GM12891 (cell line): ENCODE measurements at regions not wholly inside any gene's neighbourhood (a gene's known extent, or its start where the extent isn't known, plus 50 kb on each side); places are given as distances from the start of the nearest gene placed in this dataset.

Source experiments
- DNase-seq: peaks from one replicate; pipeline ENCODE4 v3.0.0; 2011; ENCODE audit warnings: low spot score; ENCODE audit not compliant: insufficient read length
- FAIRE-seq: peaks from 2 replicates; lab custom pipeline; 2011; peaks lifted over from hg19 to GRCh38; lab: Jason Lieb, UNC
- PAX5 ChIP-seq: IDR thresholded peaks from 2 replicates; pipeline ENCODE4 v1.6.1; 2011; ENCODE audit warnings: low read length, moderate library complexity, mild to moderate bottlenecking; ENCODE audit not compliant: insufficient read depth, severe bottlenecking
- POLR2A ChIP-seq: IDR thresholded peaks from 2 replicates; pipeline ENCODE4 v1.6.1; 2011; ENCODE audit warnings: low read depth, low read length, control low read depth
- POLR2AphosphoS5 ChIP-seq: IDR thresholded peaks from 2 replicates; pipeline ENCODE4 v1.6.1; 2011; ENCODE audit warnings: low read depth, low read length, control low read depth
- POU2F2 ChIP-seq: IDR thresholded peaks from 2 replicates; pipeline ENCODE4 v1.6.1; 2011; ENCODE audit warnings: low read depth, mild to moderate bottlenecking, control low read depth, low read length, moderate library complexity
- SPI1 ChIP-seq: IDR thresholded peaks from 2 replicates; pipeline ENCODE4 v1.6.1; 2011; ENCODE audit warnings: low read depth, low read length, control low read depth
- TAF1 ChIP-seq: IDR thresholded peaks from 2 replicates; pipeline ENCODE4 v1.6.1; 2011; ENCODE audit warnings: low read depth, low read length, control low read depth

- FAIRE-seq (no peak), DNase-seq (no peak)
- TF ChIP-seq TAF1 (no peak), POU2F2 (no peak), SPI1 (no peak)
These were observed 245.2 kb upstream of the SMIM31 start for GRCh38 chr4:164508771-164509170.

GRCh38 chr4:164509951-164510350 lies 244.0 kb upstream of the SMIM31 start:
- TF ChIP-seq POU2F2 = no peak
- TF ChIP-seq POLR2A = no peak
- no peak for TF ChIP-seq PAX5
- TF ChIP-seq TAF1 = no peak
- no peak for TF ChIP-seq POLR2AphosphoS5
- TF ChIP-seq SPI1 = no peak
- no peak for DNase-seq
- FAIRE-seq = no peak

- no peak for FAIRE-seq
- TF ChIP-seq POLR2A = no peak
- TF ChIP-seq SPI1 = 0 out of 2 replicates have a peak, but pooled peaks have one; percentile 3
- DNase-seq = no peak
These were observed 241.8 kb upstream of the SMIM31 start for GRCh38 chr4:164512124-164512523.

DNA sequence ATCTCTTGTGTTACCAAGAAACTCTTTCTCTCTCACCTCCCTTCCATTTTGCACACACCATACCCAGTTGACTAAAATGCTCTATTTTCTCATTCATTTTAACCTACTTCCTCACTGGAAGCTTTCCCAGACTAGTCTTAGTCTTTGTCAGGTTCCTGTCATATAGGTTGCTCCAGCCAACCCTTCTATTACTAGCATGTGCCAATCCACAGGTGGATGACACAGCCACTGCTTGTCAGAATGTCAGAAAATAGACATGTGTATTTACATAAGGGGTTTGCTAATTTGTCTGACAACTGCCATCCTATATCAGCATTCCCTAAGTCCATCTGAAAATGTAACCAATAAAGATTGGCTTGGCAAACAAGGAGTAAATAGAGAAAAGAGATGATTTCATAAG lies 239.2 kb upstream of the SMIM31 start:
- TF ChIP-seq POLR2A (no peak), SPI1 (no peak), POLR2AphosphoS5 (no peak), POU2F2 (no peak), TAF1 (no peak), PAX5 (no peak)
- DNase-seq (no peak), FAIRE-seq (no peak)

DNA sequence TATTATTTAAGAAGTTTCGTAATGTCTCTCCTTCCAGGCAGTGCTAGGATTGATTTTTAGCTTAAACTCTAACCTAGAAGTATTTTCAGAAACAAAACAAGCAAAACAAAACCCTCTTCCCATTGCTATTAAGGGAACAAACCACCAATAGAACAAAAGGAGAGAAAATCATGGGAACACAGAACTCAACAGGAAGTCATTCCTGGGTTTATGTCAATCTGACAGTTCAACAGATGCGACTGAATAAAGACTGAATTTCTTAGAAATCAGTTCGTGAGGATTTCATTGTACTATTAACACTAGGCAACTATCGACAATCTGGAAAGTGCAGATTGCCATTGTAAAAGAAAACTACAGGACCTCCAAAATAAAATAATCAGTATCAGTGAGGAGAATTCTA lies 229.1 kb upstream of the SMIM31 start:
- no peak for FAIRE-seq
- no peak for DNase-seq
- TF ChIP-seq PAX5 (no peak), TAF1 (no peak), POLR2AphosphoS5 (no peak), POLR2A (no peak), SPI1 (no peak), POU2F2 (no peak)

- TF ChIP-seq PAX5 (no peak), POU2F2 (no peak), SPI1 (no peak)
- FAIRE-seq (no peak), DNase-seq (no peak)
These were observed 226.9 kb upstream of the SMIM31 start for GRCh38 chr4:164526933-164527583.

GRCh38 chr4:164529058-164529457 lies 224.9 kb upstream of the SMIM31 start:
- TF ChIP-seq TAF1 (no peak), SPI1 (no peak), POU2F2 (no peak), POLR2A (no peak), POLR2AphosphoS5 (no peak), PAX5 (no peak)
- DNase-seq (no peak), FAIRE-seq (no peak)

GRCh38 chr4:164529486-164529885 lies 224.4 kb upstream of the SMIM31 start:
- DNase-seq = no peak
- TF ChIP-seq POU2F2 (no peak), PAX5 (no peak), SPI1 (no peak), POLR2AphosphoS5 (no peak)
- FAIRE-seq = no peak

DNA sequence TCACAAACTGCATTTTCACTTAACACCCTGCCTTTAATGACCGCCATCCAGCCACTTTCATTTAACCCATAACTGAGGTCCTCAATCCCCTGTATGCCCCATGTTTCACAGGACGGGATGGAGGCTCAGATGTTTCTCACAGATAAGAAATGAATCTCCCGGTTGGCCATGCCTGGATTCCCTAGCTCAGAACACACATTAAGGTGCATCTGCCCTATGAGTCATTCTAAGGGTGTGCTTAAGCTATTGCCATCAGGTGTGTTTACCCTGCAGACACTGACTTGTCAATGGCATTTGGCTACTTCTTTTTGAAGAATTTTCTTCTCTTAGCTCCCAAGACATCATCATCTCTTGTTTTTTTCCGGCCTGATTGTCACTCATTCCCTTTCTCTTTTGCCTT lies 222.6 kb upstream of the SMIM31 start:
- no peak for DNase-seq
- no peak for TF ChIP-seq TAF1
- no peak for TF ChIP-seq SPI1
- TF ChIP-seq POU2F2 = no peak
- TF ChIP-seq POLR2A = no peak
- no peak for TF ChIP-seq POLR2AphosphoS5
- TF ChIP-seq PAX5 = no peak
- FAIRE-seq = no peak

GRCh38 chr4:164536814-164537213 lies 217.1 kb upstream of the SMIM31 start:
- no peak for TF ChIP-seq SPI1
- TF ChIP-seq PAX5 = no peak
- no peak for TF ChIP-seq POU2F2
- TF ChIP-seq POLR2A = no peak
- TF ChIP-seq TAF1 = no peak
- no peak for TF ChIP-seq POLR2AphosphoS5
- FAIRE-seq (no peak), DNase-seq (no peak)

GRCh38 chr4:164538097-164538496 lies 215.8 kb upstream of the SMIM31 start:
- TF ChIP-seq PAX5 (no peak), TAF1 (no peak), POLR2AphosphoS5 (no peak), SPI1 (no peak), POLR2A (no peak), POU2F2 (no peak)
- DNase-seq (no peak), FAIRE-seq (no peak)
